ENCODE measurements at regions not wholly inside any gene's neighbourhood (a gene's known extent, or its start where the extent isn't known, plus 50 kb on each side); places are given as distances from the start of the nearest gene placed in this dataset.

- no peak for DNase-seq (ENCODE audit: low read depth in 2 of 2)
Measured at GRCh38 chrX:42944381-42944998, 166.5 kb upstream of the PPP1R2C start.

- no peak for DNase-seq (ENCODE audit: low read depth in 2 of 2)
Measured at GRCh38 chrX:42946544-42947194, 168.7 kb upstream of the PPP1R2C start.

GRCh38 chrX:42948723-42949657 is 171.0 kb upstream of the PPP1R2C start:
- peak in 1 of 2 donors; percentile 4 for DNase-seq (ENCODE audit: low read depth in 2 of 2)

GRCh38 chrX:42951747-42952146 is 173.8 kb upstream of the PPP1R2C start:
- DNase-seq (ENCODE audit: low read depth in 2 of 2) = no peak

GRCh38 chrX:42952621-42953020 is 174.7 kb upstream of the PPP1R2C start:
- no peak for DNase-seq (ENCODE audit: low read depth in 2 of 2)

- no peak for DNase-seq (ENCODE audit: low read depth in 2 of 2)
Measured at GRCh38 chrX:42954880-42955279, 176.9 kb upstream of the PPP1R2C start.

- no peak for DNase-seq (ENCODE audit: low read depth in 2 of 2)
Measured at GRCh38 chrX:42955349-42955748, 177.4 kb upstream of the PPP1R2C start.

GRCh38 chrX:42967681-42968300 is 189.8 kb upstream of the PPP1R2C start:
- DNase-seq (ENCODE audit: low read depth in 2 of 2) = no peak

GRCh38 chrX:42973321-42973720 is 195.4 kb upstream of the PPP1R2C start:
- no peak for DNase-seq (ENCODE audit: low read depth in 2 of 2)

- no peak for DNase-seq (ENCODE audit: low read depth in 2 of 2)
Measured at GRCh38 chrX:42975906-42976305, 197.9 kb upstream of the PPP1R2C start.

GRCh38 chrX:42976746-42977366 is 198.9 kb upstream of the PPP1R2C start:
- DNase-seq (ENCODE audit: low read depth in 2 of 2) = no peak

- DNase-seq (ENCODE audit: low read depth in 2 of 2) = no peak
Measured at GRCh38 chrX:42978655-42979379, 200.9 kb upstream of the PPP1R2C start.

- DNase-seq (ENCODE audit: low read depth in 2 of 2) = no peak
Measured at GRCh38 chrX:42988700-42989099, 210.7 kb upstream of the PPP1R2C start.

- DNase-seq (ENCODE audit: low read depth in 2 of 2) = no peak
Measured at GRCh38 chrX:42992199-42992943, 214.4 kb upstream of the PPP1R2C start.

- no peak for DNase-seq (ENCODE audit: low read depth in 2 of 2)
Measured at GRCh38 chrX:42996861-42997260, 218.9 kb upstream of the PPP1R2C start.

- no peak for DNase-seq (ENCODE audit: low read depth in 2 of 2)
Measured at GRCh38 chrX:43000121-43000520, 222.2 kb upstream of the PPP1R2C start.

- no peak for DNase-seq (ENCODE audit: low read depth in 2 of 2)
Measured at GRCh38 chrX:43002526-43003203, 224.7 kb upstream of the PPP1R2C start.

GRCh38 chrX:43003204-43003565 is 225.2 kb upstream of the PPP1R2C start:
- no peak for DNase-seq (ENCODE audit: low read depth in 2 of 2)

- no peak for DNase-seq (ENCODE audit: low read depth in 2 of 2)
Measured at GRCh38 chrX:43003939-43004338, 226.0 kb upstream of the PPP1R2C start.

- DNase-seq (ENCODE audit: low read depth in 2 of 2) = no peak
Measured at GRCh38 chrX:43005561-43005960, 227.6 kb upstream of the PPP1R2C start.
